IPS-20b (cell line): ENCODE measurements at regions not wholly inside any gene's neighbourhood (a gene's known extent, or its start where the extent isn't known, plus 50 kb on each side); places are given as distances from the start of the nearest gene placed in this dataset.

ENCODE experiments used
- H3K27ac ChIP-seq: one replicate; pipeline ENCODE4 v1.5.1; 2013; ENCODE audit warnings: low read length
- H3K27me3 ChIP-seq: 2 replicates; pipeline ENCODE4 v1.6.1; 2013; ENCODE audit warnings: mild to moderate bottlenecking, low read length, inconsistent platforms; ENCODE audit not compliant: insufficient read depth
- H3K36me3 ChIP-seq: 2 replicates; pipeline ENCODE4 v1.6.1; 2013; ENCODE audit warnings: low read depth, mild to moderate bottlenecking, inconsistent platforms, low read length, moderate library complexity; ENCODE audit not compliant: insufficient read depth
- H3K4me1 ChIP-seq: 2 replicates; pipeline ENCODE4 v1.6.1; 2013; ENCODE audit warnings: mild to moderate bottlenecking, control low read depth, inconsistent platforms, low read length, moderate library complexity; ENCODE audit not compliant: insufficient read depth
- H3K4me3 ChIP-seq: 2 replicates; pipeline ENCODE4 v1.5.1; 2013; ENCODE audit warnings: mild to moderate bottlenecking, low read length, inconsistent platforms
- H3K9ac ChIP-seq: 2 replicates; pipeline ENCODE4 v1.6.1; 2013; ENCODE audit warnings: low read depth, mild to moderate bottlenecking, inconsistent platforms, low read length, moderate library complexity
- H3K9me3 ChIP-seq: 2 replicates; pipeline ENCODE4 v1.6.1; 2013; ENCODE audit warnings: mild to moderate bottlenecking, low read depth, low read length, inconsistent platforms; ENCODE audit not compliant: insufficient read depth

DNA sequence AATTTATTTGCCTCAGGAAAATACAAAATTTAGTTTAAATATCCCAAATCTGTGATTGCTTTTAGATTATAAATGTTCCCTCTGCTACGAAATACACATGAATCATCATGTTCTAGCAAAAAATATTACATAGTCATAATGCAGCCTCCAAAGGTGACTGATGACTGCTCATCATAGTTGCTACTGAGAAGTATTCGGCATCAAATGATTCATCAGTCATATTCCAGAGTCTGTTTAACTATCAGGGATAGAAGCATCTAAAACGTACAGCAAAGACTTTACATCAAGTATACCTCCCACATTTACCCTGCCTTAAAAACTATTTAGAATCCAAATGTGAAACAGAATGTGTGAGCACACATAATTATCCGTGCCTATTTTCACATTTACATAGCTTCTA lies 626.0 kb downstream of the CDH26 start:
- no peak overlapping the region for H3K27ac ChIP-seq
- H3K36me3 ChIP-seq: no peaks in the 10 kb centered on the region
- H3K4me3 ChIP-seq: no peak overlapping the region
- peaks cover 19% of the 10 kb centered on the region for H3K4me1 ChIP-seq
- H3K9ac ChIP-seq: no peak overlapping the region
- no peaks in the 10 kb centered on the region for H3K9me3 ChIP-seq
- H3K27me3 ChIP-seq: no peaks in the 10 kb centered on the region

DNA sequence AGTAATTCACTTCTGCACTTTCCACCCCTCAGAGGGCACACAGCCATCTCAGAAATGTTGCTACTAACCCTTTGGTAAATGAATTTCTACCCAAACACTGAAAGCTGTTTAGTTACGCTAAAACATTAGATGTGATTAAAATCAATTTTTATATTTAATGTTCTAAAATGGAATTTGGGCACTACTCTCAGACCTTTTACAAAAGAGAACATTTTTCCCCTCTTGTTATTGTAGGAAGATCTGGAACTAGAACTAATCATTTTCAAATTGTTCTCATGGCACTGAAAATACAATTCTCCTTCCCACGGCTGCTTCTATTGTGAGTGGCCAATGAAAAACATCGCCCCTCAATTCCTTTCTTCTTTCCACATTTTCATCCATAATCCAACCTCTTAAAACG lies 627.4 kb downstream of the CDH26 start:
- H3K9me3 ChIP-seq: no peaks in the 10 kb centered on the region
- no peak overlapping the region for H3K4me3 ChIP-seq
- H3K27me3 ChIP-seq: no peaks in the 10 kb centered on the region
- peaks cover 14% of the 10 kb centered on the region; the same call in 1 of the 2 replicates for H3K4me1 ChIP-seq
- H3K9ac ChIP-seq: no peak overlapping the region
- H3K36me3 ChIP-seq: no peaks in the 10 kb centered on the region
- H3K27ac ChIP-seq: no peak overlapping the region

DNA sequence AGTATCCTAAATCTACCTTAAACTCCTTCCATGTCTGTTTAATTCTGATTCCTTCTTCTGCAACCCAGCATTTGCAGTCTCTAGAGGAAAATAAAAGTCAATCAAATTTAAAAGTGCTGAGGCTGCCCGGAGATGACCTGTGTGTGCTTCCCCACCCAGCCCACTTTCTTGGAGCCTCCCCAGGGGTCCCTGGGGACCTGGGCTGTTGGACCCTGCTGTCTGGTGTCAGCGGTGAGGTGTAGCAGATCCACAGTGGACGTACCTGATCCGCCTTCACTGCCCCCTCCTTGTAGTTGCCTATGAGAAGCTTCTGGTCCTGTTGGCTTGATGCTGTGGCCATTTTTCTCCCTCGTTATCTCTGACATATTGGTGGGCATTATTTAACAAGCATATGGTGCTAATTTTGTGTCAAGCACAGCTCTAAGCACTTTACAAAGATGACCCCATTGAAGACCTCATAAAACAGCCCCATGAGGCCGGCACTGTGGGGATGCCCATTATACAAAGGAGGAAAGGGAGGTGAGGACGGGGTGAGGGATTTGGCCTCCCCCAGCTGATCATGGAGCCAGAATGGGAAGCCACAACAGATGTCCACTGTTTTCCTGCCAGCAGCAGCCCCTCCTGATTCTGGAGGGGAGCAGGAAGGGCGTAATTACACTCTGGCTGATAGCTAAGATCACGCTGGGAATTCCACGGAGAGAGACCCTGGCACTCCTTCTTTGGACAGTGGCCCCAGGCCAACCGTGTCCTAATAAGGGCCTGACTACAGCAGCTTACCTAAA lies 628.2 kb downstream of the CDH26 start:
- no peak overlapping the region for H3K4me3 ChIP-seq
- H3K9me3 ChIP-seq: no peaks in the 10 kb centered on the region
- no peak overlapping the region for H3K9ac ChIP-seq
- H3K36me3 ChIP-seq: no peaks in the 10 kb centered on the region
- H3K27me3 ChIP-seq: no peaks in the 10 kb centered on the region
- H3K27ac ChIP-seq: no peak overlapping the region
- peaks cover 14% of the 10 kb centered on the region; the same call in 1 of the 2 replicates for H3K4me1 ChIP-seq

DNA sequence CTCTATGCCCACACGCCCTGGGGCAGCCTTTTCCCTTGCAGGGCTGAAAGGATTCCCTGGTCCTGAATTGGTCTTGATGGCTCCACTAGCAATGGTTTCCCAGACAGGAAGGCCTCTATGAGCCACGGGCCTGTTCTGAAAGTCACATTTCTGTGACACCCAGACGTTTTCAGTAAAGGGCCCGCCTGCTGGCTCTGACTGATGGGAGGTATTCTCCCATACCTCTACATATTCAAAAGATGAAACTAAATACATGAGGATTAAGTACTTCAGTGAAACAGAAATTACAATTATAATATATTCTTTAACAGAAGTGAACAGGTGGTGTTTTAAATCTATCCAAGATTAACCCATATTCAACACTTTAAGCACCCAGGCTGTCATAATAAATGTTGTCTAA lies 629.8 kb downstream of the CDH26 start:
- no peaks in the 10 kb centered on the region for H3K36me3 ChIP-seq

DNA sequence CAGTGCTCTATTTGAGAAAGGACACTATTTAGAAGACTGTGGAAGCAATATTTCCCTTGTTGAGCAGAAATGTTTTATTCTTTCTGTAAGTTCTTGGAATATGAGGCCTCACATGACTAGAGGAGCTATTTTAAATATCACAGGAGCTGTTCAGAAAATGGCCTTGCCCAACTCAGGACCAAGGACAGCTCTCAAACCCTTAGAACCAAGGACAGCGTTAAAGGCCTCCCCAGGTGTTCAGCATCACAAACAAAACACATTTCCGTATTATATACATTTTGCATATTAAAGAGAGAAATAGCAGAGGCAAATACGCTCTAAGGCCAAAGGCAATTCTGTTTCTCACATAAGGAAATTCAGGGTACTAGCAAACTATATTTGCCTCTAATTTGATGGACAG lies 631.4 kb downstream of the CDH26 start:
- Histone ChIP-seq H3K4me1 (peaks cover 11% of the 10 kb centered on the region; the same call in 1 of the 2 replicates), H3K9ac (no peak overlapping the region), H3K27ac (no peak overlapping the region), H3K9me3 (no peaks in the 10 kb centered on the region), H3K4me3 (no peak overlapping the region), H3K27me3 (no peaks in the 10 kb centered on the region), H3K36me3 (no peaks in the 10 kb centered on the region)

More for the DNA sequence above, 629.8 kb downstream of the CDH26 start:
- H3K27me3 ChIP-seq: no peaks in the 10 kb centered on the region
- H3K4me1 ChIP-seq: peaks cover 14% of the 10 kb centered on the region; the same call in 1 of the 2 replicates
- H3K4me3 ChIP-seq: no peak overlapping the region
- no peak overlapping the region for H3K27ac ChIP-seq
- no peaks in the 10 kb centered on the region for H3K9me3 ChIP-seq
- no peak overlapping the region for H3K9ac ChIP-seq

DNA sequence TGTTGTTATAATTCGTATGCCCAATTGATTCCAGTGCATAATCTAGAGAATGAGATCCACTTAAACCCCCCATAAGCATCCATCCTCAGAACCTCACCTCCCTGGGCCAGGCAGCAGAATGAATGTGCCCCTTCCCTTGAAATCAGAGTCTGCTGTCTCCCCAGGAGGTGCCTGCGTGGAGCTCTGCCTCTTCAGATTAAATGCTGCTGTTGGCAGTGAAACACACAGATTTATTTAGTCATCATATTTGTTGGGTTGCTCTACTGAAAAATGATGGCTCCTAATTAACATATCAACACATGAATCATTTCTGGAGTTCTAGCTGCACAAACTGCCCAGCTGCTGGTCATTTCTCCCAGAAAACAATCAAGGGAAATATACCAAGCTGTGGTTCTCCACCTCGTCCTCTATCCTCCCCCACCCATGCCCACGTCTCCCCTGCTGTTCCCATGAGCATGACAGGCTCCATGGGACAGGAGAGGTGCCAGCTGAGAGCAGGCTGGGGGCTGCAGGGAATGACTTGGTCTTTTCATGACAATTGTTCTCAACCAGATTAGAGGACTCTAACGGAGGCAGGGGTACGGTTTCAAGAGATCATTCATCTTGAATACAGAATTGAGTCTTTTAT lies 633.1 kb downstream of the CDH26 start:
- Histone ChIP-seq H3K9me3 (no peaks in the 10 kb centered on the region), H3K27ac (no peak overlapping the region), H3K27me3 (no peaks in the 10 kb centered on the region), H3K36me3 (no peaks in the 10 kb centered on the region), H3K9ac (no peak overlapping the region), H3K4me3 (no peak overlapping the region), H3K4me1 (0 out of 2 replicates have a peak, but pooled peaks cover 5% of the 10 kb centered on the region)

DNA sequence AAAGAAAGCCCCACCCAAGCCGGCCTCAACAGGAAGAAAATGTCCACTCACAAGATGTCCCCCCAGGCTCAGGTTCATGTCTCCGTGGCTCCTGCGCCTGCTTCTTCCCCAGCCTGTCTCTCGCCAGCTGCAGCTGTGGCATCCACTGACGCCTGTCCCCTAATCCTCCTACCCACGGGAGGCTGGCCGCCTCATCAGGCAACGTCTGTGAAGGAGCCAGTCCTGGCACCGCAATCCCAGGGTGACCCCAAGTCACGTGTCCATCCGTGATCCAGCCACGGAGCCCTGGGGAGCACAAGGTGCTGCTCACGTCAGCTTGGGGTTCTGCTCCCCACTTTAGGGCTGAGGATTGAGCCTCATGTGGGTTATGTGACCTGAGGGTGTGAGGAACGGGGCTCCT lies 640.3 kb downstream of the CDH26 start:
- Histone ChIP-seq H3K4me1 (no peaks in the 10 kb centered on the region), H3K9ac (no peak overlapping the region), H3K36me3 (no peaks in the 10 kb centered on the region), H3K9me3 (no peaks in the 10 kb centered on the region), H3K4me3 (no peak overlapping the region), H3K27ac (no peak overlapping the region), H3K27me3 (no peaks in the 10 kb centered on the region)

DNA sequence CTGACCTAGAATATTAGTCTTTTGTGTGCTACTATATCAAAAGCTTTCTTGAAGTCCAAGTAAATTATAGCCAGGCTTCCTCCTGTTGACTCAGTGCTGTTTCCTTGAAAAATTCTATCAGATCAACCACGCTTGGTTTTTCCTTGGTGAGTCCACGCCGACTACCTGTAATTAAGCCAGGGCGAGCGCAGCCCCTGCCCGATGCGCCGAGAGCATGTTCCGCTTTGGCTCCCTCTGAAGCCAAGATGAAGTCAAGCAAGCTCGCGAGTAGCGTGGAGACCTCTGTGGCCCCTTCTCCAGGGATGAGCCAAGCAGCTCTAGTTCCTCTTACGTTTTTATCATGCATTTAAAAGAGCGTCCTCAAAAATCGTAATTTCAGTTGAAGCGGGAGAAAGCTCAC lies 641.2 kb downstream of the CDH26 start:
- H3K36me3 ChIP-seq: no peaks in the 10 kb centered on the region
- no peaks in the 10 kb centered on the region for H3K27me3 ChIP-seq
- H3K27ac ChIP-seq: no peak overlapping the region

DNA sequence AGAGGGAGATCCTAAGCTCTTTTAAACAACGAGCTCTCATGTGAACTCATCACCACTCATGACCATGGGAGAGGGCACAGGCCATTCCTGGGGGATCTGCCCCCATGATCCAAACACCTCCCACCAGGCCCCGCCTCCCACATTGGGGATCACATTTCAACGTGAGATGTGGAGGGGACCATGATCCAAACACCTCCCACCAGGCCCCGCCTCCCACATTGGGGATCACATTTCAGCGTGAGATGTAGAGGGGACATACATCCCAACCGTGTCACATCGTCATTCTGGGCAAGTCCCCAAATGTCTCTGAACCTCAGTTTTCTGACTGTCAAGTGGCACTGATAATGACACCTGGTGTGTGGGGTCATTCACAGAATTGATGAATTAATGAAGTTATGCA lies 641.8 kb downstream of the CDH26 start:
- Histone ChIP-seq H3K4me3 (no peak overlapping the region), H3K27me3 (no peaks in the 10 kb centered on the region)

More for the DNA sequence above, 641.2 kb downstream of the CDH26 start:
- Histone ChIP-seq H3K4me1 (no peaks in the 10 kb centered on the region), H3K9me3 (no peaks in the 10 kb centered on the region), H3K4me3 (no peak overlapping the region), H3K9ac (no peak overlapping the region)

DNA sequence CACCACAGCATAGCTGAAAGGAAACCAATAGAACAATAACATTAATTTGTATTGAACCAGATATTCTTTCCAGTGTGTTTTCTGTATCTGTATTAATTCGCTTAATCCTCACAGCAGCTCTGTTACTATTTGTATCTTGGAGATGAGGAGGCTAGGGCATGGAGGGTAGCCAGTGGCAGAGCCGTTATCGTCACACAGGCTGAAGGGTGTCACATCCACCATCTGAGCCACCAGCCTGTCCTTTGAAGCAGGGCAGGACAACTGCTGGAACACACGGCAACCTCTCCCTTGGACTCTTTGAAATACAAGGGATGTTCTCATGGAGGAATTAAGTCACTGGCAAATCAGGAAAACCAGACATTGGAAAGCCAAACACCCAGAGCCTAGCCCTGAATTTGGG lies 628.0 kb upstream of the CDH4 start:
- Histone ChIP-seq H3K36me3 (no peaks in the 10 kb centered on the region), H3K9me3 (no peaks in the 10 kb centered on the region), H3K27me3 (no peaks in the 10 kb centered on the region; the same call in 1 of the 2 replicates), H3K9ac (no peak overlapping the region), H3K4me1 (no peaks in the 10 kb centered on the region), H3K4me3 (no peak overlapping the region), H3K27ac (no peak overlapping the region)

More for the DNA sequence above, 641.8 kb downstream of the CDH26 start:
- no peak overlapping the region for H3K9ac ChIP-seq
- H3K4me1 ChIP-seq: no peaks in the 10 kb centered on the region
- H3K27ac ChIP-seq: no peak overlapping the region
- H3K9me3 ChIP-seq: no peaks in the 10 kb centered on the region
- H3K36me3 ChIP-seq: no peaks in the 10 kb centered on the region

DNA sequence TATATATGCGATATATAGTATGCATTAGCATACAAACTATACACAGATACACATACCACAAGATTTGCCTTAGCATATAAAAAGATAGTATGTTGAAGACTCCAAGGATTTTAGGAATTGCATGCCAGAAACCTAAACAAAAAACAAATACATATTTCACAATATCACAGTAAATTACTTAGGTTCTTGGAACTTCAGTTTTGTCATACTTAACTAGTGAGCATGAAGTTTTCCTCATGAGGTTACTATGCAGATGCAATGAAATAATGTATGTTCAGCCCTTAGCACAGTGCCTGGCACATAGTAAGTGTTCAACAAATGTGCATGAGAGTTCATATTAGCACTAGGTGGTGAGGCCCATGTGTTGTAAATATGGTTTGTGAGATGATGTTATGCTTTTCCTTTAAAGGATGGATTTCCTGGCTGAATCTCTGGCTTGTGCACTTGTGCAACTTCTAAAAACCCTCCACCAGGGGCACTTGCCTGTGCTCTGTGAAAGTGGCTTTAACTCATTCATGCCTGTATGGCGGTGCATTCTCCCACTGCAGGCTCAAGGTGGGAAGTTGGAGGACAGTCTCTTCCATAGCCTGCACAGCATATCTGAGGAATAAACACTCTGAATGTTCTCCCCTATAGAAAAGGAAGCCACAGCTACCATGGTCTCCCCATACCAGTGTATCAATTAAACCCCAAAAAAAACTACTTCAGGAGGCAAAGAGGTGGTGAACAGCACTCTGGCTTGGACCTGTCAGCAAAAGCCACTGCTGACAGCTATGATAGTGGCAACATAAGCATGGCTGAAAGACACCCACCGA lies 624.1 kb upstream of the CDH4 start:
- H3K9ac ChIP-seq: no peak overlapping the region
- H3K27me3 ChIP-seq: no peaks in the 10 kb centered on the region
- no peak overlapping the region for H3K4me3 ChIP-seq
- no peaks in the 10 kb centered on the region for H3K9me3 ChIP-seq
- H3K36me3 ChIP-seq: no peaks in the 10 kb centered on the region
- H3K27ac ChIP-seq: no peak overlapping the region
- no peaks in the 10 kb centered on the region for H3K4me1 ChIP-seq
